Islet precursor cell (in vitro differentiated cells): ENCODE measurements at regions not wholly inside any gene's neighbourhood (a gene's known extent, or its start where the extent isn't known, plus 50 kb on each side); places are given as distances from the start of the nearest gene placed in this dataset.
"Not testable (repeated sequence)": the region's sequence is repeated elsewhere in the genome, so short reads cannot be mapped to it uniquely, and the experiment has no call there.

Experiments
- DNase-seq: peaks from one replicate; pipeline ENCODE4 v3.0.0-alpha.2; 2018

DNA sequence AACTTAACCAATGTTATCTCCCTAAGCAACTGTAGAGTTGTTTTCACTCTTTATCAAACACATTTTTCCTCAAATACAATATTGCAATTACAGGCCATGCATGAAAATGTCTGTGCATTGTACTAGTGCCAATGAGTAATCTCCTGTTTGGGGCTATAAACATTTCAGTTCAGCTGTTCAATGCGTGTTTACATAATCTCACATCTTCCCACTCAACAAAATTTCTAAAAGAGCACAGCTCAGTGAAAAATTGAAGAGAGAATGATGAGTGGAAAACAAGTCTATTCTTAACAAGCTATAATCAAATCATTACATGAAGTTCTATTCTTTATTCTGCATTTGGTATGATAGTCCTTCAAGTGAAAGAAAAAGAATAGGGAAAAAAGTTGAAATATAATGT, 780.5 kb upstream of the CDH9 start:
- no peak for DNase-seq

- DNase-seq = no peak
Measured at GRCh38 chr5:27814983-27815382, 776.6 kb upstream of the CDH9 start.

DNA sequence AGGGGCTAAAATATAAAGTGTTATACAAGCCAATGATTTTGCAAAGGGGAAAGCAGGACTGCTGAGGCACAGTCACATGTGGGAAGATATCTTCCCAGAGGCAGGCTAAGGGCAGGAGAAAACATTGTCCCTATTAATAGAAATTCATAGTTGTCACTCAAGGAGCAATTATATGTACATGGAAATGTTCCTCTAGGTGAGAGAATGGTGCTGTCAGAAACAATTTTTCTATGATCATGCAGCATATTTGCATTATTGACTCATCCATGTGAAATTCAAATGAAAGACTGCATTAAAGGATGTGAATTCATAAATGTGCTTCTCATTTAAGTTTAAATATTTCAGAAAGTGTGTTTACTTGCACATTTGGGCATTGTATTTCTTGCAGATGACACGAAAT, 775.9 kb upstream of the CDH9 start:
- no peak for DNase-seq

GRCh38 chr5:27810458-27810857, 772.1 kb upstream of the CDH9 start:
- no peak for DNase-seq

GRCh38 chr5:27797220-27797619, 758.8 kb upstream of the CDH9 start:
- no peak for DNase-seq

DNA sequence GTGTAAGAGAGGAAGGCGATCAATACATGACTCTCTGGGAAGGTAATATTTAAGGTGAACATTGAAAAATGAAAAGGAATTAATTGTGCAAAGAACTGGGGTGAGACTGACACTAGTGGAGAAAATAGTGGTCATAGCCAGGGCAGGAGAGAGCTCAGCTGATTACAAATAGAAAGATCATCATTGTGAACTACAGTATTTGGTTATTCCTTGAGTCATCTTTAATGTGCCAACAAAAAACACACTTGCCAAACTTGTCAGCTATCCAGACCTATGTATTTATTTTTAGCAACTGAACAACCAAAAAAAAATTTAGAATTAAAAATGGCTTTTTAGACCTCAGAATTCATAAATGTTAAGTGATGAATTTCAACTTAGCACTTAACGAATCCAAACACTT, 749.8 kb upstream of the CDH9 start:
- DNase-seq = no peak

- DNase-seq = no peak
Measured at GRCh38 chr5:27784317-27784716, 745.9 kb upstream of the CDH9 start.

DNA sequence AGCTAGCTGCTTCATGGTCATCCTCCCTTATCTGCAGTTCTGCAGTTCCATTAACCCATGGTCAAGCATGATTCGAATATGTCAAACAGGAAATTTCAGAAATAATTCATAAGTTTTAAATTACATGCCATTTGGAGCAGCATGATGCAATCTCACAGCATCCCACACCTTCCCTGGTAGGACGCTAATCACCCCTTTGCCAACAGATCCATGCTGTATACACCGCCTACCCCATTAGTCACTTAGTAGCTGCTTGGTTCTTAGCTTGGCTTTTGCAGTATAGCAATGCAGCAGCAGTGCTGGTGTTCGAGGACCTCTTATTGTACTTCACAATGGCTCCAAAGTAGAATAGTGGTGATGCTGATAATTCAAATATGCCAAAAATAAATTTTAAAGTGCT, 739.7 kb upstream of the CDH9 start:
- no peak for DNase-seq

GRCh38 chr5:27773636-27774035, 735.2 kb upstream of the CDH9 start:
- DNase-seq = no peak

DNA sequence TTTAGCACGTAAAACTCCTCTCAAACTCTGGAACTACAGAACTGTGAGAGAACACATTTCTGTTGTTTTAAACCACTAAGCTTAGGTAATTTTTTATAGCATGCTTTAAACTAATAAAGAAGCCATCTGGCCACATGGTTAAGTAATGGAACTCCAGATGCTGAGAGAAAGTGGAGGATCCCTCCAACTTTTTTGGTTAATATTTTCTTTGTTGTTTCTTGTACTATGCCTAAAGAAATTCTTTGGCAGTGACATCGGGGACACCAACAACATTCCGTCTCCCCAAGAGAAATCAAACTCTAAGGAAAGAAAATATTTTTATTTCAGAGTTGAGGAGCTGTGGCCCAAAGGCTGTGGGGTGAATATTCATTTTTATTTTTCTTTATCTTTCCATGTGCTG, 734.8 kb upstream of the CDH9 start:
- no peak for DNase-seq

DNA sequence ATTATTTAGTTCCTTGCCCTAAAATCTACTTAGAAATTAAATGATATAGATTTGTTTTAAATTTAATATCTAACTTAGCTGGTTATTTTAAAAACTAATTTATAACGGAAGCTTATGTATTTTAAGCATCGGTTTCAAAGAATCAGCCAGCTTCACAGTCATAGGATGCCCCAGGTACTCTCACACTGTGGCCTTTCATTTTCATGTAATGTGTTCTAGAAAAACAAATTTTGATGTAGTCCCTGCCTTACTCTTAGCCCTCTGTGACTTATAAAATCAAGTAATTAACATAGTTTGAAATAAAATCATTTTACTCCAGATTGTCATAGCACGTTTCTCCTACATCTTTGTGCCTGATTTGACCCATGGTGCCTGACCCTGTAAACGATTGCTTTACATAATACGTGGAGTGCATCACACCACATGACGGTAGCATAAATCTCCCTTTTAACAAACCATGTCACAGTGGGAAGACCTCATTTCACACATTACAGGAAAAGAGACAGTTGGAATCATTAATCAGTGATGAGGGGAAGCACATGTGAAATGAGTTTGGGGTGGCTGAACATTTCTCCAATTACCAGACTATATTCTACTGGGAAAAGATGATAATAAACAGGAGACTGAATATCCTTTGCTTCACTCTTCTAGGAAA, 731.5 kb upstream of the CDH9 start:
- no peak for DNase-seq

- no peak for DNase-seq
Measured at GRCh38 chr5:27748847-27749246, 710.5 kb upstream of the CDH9 start.

- not testable (repeated sequence) for DNase-seq
Measured at GRCh38 chr5:27743383-27743979, 705.1 kb upstream of the CDH9 start.

DNA sequence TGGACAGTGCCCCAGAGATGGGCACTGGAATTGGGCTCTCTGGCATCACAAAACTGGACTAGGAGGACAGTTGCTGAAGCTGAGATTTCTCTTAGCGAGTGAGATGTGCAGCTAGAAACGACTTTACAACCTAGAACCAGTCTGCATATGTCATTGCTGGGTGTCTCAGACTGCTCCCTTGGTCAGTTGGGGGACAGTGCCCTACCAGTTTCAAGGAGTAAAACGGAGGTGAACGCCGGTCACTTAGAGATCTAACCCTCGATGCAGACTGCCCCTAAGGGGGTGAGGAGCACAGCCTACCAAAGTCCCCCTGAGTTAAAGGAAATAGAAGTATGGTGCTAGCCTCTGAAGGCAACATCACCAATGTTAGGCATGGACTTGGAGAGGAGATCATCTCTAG, 704.4 kb upstream of the CDH9 start:
- no peak for DNase-seq

DNA sequence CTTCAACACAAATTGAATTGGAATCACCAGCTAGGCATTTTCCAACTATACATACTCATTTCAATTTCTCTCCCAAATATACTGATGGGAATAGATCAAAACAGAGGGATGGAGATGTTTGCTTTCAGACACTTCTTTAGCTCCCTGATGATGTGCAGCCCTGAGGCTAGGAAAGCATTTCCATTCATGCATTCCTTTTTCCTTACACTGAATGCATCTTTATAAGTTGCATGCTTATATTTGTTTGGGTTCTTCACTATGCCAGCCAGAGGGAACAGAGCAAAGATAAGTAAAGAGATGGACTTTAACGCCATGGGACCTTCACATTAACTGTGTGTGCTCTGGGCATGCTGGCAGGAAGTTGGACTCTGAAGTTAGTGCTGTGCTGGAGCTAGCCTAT, 696.5 kb upstream of the CDH9 start:
- no peak for DNase-seq

- DNase-seq = no peak
Measured at GRCh38 chr5:27733237-27733636, 694.9 kb upstream of the CDH9 start.

DNA sequence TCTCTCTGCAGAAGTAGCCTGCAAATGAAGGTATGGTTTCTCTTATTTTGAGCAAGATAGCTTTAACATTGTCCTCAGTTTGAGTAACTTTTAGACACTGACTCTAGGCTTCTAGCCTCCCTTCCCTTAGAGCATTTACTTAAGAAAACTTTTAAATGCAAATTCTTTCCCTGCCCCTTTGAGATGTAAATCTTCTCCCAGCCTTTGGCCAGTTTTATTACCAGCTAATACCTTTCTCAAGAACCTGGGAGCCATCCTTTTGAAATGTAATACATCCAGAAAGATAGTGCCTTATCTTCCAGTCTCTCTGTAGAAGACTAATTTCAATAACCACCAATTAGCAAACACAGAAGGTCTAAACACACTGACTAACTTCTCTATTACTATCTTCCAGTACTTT, 688.9 kb upstream of the CDH9 start:
- DNase-seq = no peak

- no peak for DNase-seq
Measured at GRCh38 chr5:27722337-27722736, 684.0 kb upstream of the CDH9 start.

DNA sequence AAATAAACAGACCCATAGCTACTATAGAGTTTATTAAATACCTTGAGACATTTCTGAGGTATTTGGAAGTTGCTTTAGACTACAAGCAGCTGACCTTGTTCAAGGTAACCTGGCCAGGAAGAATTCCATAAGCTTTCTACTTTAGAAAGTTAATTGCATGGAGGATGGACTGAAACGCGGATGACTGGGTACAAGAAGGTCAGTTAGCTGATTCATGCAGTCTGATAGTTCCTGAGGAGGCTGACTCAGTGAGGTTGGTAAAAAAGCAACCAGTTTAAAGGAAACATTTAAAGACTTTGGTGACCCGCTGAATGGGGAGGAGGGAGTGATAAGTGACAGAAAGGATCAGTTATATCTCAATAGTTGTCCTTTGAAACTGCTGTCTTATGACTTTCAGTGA, 670.1 kb upstream of the CDH9 start:
- DNase-seq = peak; percentile 62

- DNase-seq = no peak
Measured at GRCh38 chr5:27706832-27707231, 668.4 kb upstream of the CDH9 start.

DNA sequence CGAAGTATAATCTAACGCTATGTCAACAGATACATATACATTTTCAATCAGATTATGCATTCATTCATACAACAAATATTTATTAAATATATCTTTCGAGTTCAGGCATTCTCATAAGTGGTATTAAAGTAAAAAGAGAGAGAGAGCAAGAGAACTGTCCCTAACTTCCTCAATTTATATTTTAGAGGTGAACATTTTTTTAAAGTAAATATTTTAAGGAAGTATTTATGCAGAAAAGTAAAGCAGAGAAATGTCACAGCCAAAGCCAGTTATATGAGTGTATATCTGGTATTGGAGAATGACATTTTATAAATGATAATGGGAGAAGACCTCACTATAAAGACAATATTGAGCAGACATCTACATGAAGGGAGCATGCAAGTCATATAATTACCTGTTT, 667.3 kb upstream of the CDH9 start:
- DNase-seq = no peak

- peak; percentile 54 for DNase-seq
Measured at GRCh38 chr5:27701931-27702903, 663.8 kb upstream of the CDH9 start.

DNA sequence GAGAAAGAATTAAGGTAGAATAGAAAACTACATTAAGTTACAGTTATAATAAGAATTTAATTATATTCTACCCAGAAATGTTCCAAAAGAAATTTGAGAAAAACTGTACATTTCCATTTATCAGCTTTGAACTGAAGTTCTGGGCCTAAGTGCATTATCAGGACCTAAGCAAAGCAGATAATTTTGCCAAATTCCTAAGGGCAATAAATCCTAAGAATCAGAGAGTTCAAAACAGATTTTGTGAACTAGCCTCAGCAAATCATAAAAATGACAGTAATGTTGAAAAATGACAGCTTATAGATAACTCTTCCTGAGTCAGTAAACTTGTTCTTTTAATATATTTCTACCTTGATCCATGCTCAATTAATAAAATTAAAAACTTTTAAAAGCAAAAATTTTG, 662.1 kb upstream of the CDH9 start:
- DNase-seq = no peak

- DNase-seq = peak; percentile 52
Measured at GRCh38 chr5:27682600-27682999, 644.2 kb upstream of the CDH9 start.
